NT2/D1 (cell line): ENCODE measurements at regions not wholly inside any gene's neighbourhood (a gene's known extent, or its start where the extent isn't known, plus 50 kb on each side); places are given as distances from the start of the nearest gene placed in this dataset.

Source experiments
- SUZ12 ChIP-seq: IDR thresholded peaks from 2 replicates; pipeline ENCODE4 v1.6.1; 2011; ENCODE audit not compliant: insufficient read length, insufficient read depth; ENCODE audit errors: extremely low read depth
- ZNF274 ChIP-seq: IDR thresholded peaks from 2 replicates; pipeline ENCODE4 v1.6.1; 2011; ENCODE audit warnings: mild to moderate bottlenecking, low read depth, low read length

DNA sequence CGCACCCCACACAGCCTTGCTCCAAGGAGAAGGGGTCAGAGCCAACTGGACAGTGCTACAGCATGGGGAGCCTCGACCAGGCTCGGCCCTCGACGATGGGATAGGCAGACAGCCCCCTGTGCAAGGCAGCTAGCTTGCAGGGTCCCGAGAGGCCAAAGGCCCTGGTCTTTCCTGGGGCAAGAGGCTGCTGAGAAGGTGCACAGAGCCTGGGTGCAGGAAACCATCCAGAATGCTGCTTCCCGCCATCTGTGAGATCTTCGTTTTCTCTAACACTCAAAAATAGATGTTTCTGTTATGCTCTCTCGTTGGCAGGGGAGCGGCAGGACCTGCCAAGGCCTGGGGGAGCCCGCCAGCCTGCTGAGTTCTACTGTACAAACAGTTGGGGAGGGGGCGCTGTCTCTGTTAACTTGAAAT is 168.0 kb upstream of the RTL1 start:
- TF ChIP-seq ZNF274 (no peak), SUZ12 (no peak)
